ENCODE measurements at regions not wholly inside any gene's neighbourhood (a gene's known extent, or its start where the extent isn't known, plus 50 kb on each side); places are given as distances from the start of the nearest gene placed in this dataset.

DNA sequence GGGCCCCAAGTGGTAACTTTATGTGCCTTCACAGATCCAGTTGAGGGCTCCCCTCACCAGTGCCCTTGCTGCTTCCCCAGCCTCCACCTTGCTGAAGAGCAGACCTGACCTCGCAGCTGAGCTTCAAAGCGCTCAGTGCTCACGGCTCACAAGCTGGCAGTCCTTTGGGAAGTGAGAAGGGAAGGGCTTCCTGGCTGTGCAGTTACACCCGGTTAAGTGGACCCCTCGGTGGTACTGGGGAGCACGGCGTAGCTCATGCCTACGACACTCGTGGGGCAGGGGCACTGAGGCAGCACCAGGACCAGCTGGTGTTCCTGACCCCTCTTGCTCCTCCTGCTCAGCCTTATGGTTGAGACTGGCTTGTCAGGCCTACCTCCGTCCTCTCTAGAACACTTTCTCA, 629.0 kb upstream of the TBL1XR1 start:
- Mint-ChIP-seq H3K27ac (ENCODE audit: unreplicated experiment) (peak overlapping the region; percentile 38), H3K4me3 (ENCODE audit: unreplicated experiment) (no peak overlapping the region), H3K4me1 (ENCODE audit: unreplicated experiment) (peaks cover 52% of the 10 kb centered on the region), H3K36me3 (ENCODE audit: unreplicated experiment) (no peaks in the 10 kb centered on the region), H3K27me3 (ENCODE audit: unreplicated experiment) (no peaks in the 10 kb centered on the region), H3K9me3 (ENCODE audit: unreplicated experiment) (no peaks in the 10 kb centered on the region)
- DNase-seq (ENCODE audit: extremely low spot score, unreplicated experiment), result no peak
- TF ChIP-seq, protein P1, sequence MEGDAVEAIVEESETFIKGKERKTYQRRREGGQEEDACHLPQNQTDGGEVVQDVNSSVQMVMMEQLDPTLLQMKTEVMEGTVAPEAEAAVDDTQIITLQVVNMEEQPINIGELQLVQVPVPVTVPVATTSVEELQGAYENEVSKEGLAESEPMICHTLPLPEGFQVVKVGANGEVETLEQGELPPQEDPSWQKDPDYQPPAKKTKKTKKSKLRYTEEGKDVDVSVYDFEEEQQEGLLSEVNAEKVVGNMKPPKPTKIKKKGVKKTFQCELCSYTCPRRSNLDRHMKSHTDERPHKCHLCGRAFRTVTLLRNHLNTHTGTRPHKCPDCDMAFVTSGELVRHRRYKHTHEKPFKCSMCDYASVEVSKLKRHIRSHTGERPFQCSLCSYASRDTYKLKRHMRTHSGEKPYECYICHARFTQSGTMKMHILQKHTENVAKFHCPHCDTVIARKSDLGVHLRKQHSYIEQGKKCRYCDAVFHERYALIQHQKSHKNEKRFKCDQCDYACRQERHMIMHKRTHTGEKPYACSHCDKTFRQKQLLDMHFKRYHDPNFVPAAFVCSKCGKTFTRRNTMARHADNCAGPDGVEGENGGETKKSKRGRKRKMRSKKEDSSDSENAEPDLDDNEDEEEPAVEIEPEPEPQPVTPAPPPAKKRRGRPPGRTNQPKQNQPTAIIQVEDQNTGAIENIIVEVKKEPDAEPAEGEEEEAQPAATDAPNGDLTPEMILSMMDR (IDR thresholded peaks at IDR 0.05), result no peak

DNA sequence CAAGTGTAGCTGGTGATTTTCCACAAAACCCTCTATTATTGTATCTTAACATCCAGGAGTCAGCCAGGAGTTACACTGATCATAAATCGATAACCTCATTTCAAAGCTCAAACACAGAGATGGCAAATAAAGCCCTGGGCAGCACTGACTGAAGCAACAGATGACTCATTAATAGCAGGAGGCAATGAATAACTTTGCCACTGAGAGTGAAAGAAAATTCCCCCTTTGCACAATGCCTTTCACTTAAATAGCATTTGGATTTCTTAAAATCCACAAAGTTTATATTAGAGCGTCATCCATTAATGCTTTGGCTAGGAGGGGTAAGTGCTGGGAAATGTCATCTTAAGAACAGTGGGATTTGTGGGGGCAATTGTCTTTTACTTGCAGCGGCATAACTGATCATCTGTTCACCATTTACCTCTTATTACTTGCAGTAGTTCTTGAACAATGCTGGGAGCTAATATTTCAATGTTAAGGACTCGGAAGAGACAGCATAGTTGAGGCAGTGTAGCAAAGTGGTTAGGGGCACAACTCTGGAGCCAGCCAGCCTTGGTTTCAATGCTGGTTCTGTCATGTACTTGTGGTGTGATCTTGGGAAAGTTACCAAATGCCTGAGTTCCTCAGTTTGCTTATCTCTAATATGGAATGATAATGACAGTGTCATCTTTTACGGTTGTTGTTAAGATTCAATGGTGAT, 630.4 kb upstream of the TBL1XR1 start:
- Mint-ChIP-seq H3K27ac (ENCODE audit: unreplicated experiment) (peak overlapping the region; percentile 88), H3K9me3 (ENCODE audit: unreplicated experiment) (no peaks in the 10 kb centered on the region), H3K4me1 (ENCODE audit: unreplicated experiment) (peaks cover 52% of the 10 kb centered on the region), H3K27me3 (ENCODE audit: unreplicated experiment) (no peaks in the 10 kb centered on the region), H3K4me3 (ENCODE audit: unreplicated experiment) (no peak overlapping the region), H3K36me3 (ENCODE audit: unreplicated experiment) (no peaks in the 10 kb centered on the region)
- TF ChIP-seq, protein P1 (IDR thresholded peaks at IDR 0.05), result no peak
- DNase-seq (ENCODE audit: extremely low spot score, unreplicated experiment), result no peak

DNA sequence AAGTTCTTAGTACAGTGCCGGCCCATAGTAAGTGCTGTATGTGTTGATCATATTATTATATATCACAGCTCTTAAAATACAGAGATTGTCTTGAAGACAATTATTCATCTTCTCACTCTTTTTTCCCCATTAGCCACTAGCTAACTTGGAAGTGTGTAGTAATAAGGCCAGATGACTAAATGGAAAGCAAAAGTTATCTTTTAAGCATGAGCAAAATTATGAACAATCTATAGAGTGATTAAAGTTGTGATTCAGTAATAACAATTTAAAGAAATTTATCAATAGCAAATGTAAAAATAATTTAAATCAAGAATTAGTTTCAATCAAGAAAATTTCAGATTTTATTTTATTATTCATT, 630.9 kb upstream of the TBL1XR1 start:
- DNase-seq (ENCODE audit: extremely low spot score, unreplicated experiment), result no peak
- no peaks in the 10 kb centered on the region for H3K27me3 Mint-ChIP-seq (ENCODE audit: unreplicated experiment)
- H3K27ac Mint-ChIP-seq (ENCODE audit: unreplicated experiment), result peak overlapping the region; percentile 88
- H3K4me1 Mint-ChIP-seq (ENCODE audit: unreplicated experiment), result peaks cover 49% of the 10 kb centered on the region
- H3K36me3 Mint-ChIP-seq (ENCODE audit: unreplicated experiment), result no peaks in the 10 kb centered on the region
- TF ChIP-seq, protein P1 (IDR thresholded peaks at IDR 0.05), result no peak
- no peaks in the 10 kb centered on the region for H3K9me3 Mint-ChIP-seq (ENCODE audit: unreplicated experiment)
- H3K4me3 Mint-ChIP-seq (ENCODE audit: unreplicated experiment), result no peak overlapping the region

DNA sequence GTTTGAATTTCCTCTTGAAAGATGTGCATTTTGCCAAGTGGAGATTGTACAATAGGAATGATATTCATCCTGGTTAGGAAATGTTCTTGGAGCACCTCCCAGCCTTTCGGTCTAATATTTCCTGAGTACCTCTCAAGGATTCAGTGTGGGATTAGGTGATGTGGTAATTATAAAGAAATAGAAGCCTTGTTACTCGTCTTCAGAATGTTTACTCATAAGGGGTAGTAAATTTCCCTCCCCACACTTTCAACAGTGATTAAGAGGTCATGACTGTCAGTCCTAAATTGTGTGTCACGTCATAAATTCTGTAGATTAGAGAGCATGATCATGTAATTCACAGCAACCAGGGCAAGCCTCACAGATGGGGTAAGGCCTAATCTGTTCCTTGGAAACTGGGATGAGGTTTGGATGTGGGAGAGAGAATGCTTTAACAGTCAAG, 633.1 kb upstream of the TBL1XR1 start:
- no peak for DNase-seq (ENCODE audit: extremely low spot score, unreplicated experiment)
- Mint-ChIP-seq H3K4me3 (ENCODE audit: unreplicated experiment) (no peak overlapping the region), H3K4me1 (ENCODE audit: unreplicated experiment) (peaks cover 56% of the 10 kb centered on the region), H3K9me3 (ENCODE audit: unreplicated experiment) (no peaks in the 10 kb centered on the region), H3K27me3 (ENCODE audit: unreplicated experiment) (no peaks in the 10 kb centered on the region), H3K27ac (ENCODE audit: unreplicated experiment) (no peak overlapping the region), H3K36me3 (ENCODE audit: unreplicated experiment) (no peaks in the 10 kb centered on the region)
- TF ChIP-seq, protein P1 (IDR thresholded peaks at IDR 0.05), result no peak

DNA sequence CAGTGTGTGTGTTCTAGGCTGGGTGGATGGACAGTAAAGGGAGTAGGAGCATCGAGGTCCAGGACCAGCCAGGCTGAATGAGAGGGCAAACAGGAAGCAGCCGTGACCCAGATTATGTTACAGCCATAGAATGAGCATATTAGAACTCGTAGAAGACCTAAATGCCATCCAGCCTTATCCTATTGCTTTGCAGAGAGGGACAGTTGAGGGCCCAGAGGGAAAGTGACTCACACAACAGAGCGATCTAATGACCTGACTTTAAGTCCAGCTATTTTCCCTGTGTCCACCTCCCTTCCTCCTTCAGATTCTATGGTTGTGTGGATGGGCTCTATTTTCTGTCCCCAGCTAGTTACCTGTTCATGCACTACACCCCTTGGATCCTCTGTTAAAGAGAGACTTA, 634.1 kb upstream of the TBL1XR1 start:
- Mint-ChIP-seq H3K9me3 (ENCODE audit: unreplicated experiment) (no peaks in the 10 kb centered on the region), H3K27me3 (ENCODE audit: unreplicated experiment) (no peaks in the 10 kb centered on the region), H3K27ac (ENCODE audit: unreplicated experiment) (no peak overlapping the region), H3K4me1 (ENCODE audit: unreplicated experiment) (peaks cover 65% of the 10 kb centered on the region), H3K4me3 (ENCODE audit: unreplicated experiment) (no peak overlapping the region), H3K36me3 (ENCODE audit: unreplicated experiment) (no peaks in the 10 kb centered on the region)
- DNase-seq (ENCODE audit: extremely low spot score, unreplicated experiment), result no peak
- TF ChIP-seq, protein P1 (IDR thresholded peaks at IDR 0.05), result no peak
